ENCODE measurements at regions not wholly inside any gene's neighbourhood (a gene's known extent, or its start where the extent isn't known, plus 50 kb on each side); places are given as distances from the start of the nearest gene placed in this dataset.

GRCh38 chrX:55160685-55161552, 59.2 kb upstream of the PAGE5 start:
- TF ChIP-seq RAD21 (IDR thresholded peaks at IDR 0.05; ENCODE audit: low read depth) (peak; percentile 21; the same call in 1 of the 2 replicates), CREB1 (IDR thresholded peaks at IDR 0.05; ENCODE audit: low read depth) (0 out of 2 replicates have a peak, but pooled peaks have one; percentile 14), USF1 (IDR thresholded peaks at IDR 0.05) (0 out of 2 replicates have a peak, but pooled peaks have one; percentile 16), FOXM1 (IDR thresholded peaks at IDR 0.05; ENCODE audit: borderline replicate concordance, low read depth) (no peak), MAX (IDR thresholded peaks at IDR 0.05) (peak; percentile 79), REST (IDR thresholded peaks at IDR 0.05; ENCODE audit: low read depth) (no peak), TAF1 (IDR thresholded peaks at IDR 0.05; ENCODE audit: low read depth) (peak; percentile 47)

GRCh38 chrX:55161581-55161980, 58.6 kb upstream of the PAGE5 start:
- TF ChIP-seq NFIC (IDR thresholded peaks at IDR 0.05) (no peak), YY1 (IDR thresholded peaks at IDR 0.05; ENCODE audit: low read depth) (no peak), FOXM1 (IDR thresholded peaks at IDR 0.05; ENCODE audit: borderline replicate concordance, low read depth) (no peak), ZBTB7A (IDR thresholded peaks at IDR 0.05; ENCODE audit: low read depth) (no peak), EGR1 (IDR thresholded peaks at IDR 0.05) (no peak), EP300 (IDR thresholded peaks at IDR 0.05; ENCODE audit: borderline replicate concordance) (no peak), MAX (IDR thresholded peaks at IDR 0.05) (no peak), CEBPB (IDR thresholded peaks at IDR 0.05) (no peak), TEAD4 (IDR thresholded peaks at IDR 0.05) (no peak)

- TF ChIP-seq CREB1 (IDR thresholded peaks at IDR 0.05; ENCODE audit: low read depth), result no peak
- no peak for TF ChIP-seq MAX (IDR thresholded peaks at IDR 0.05)
- TF ChIP-seq YY1 (IDR thresholded peaks at IDR 0.05; ENCODE audit: low read depth), result no peak
- no peak for TF ChIP-seq NFIC (IDR thresholded peaks at IDR 0.05)
- TF ChIP-seq EP300 (IDR thresholded peaks at IDR 0.05; ENCODE audit: borderline replicate concordance), result no peak
Observed at GRCh38 chrX:55163171-55163570, 57.0 kb upstream of the PAGE5 start.

- TF ChIP-seq ZBTB7A (IDR thresholded peaks at IDR 0.05; ENCODE audit: low read depth), result no peak
- no peak for TF ChIP-seq TAF1 (IDR thresholded peaks at IDR 0.05; ENCODE audit: low read depth)
- TF ChIP-seq CEBPB (IDR thresholded peaks at IDR 0.05), result no peak
- TF ChIP-seq MAX (IDR thresholded peaks at IDR 0.05), result no peak
Observed at GRCh38 chrX:55167124-55167803, 52.9 kb upstream of the PAGE5 start.

GRCh38 chrX:55167901-55168300, 52.2 kb upstream of the PAGE5 start:
- no peak for TF ChIP-seq MAX (IDR thresholded peaks at IDR 0.05)

GRCh38 chrX:55169782-55170181, 50.4 kb upstream of the PAGE5 start:
- TF ChIP-seq EGR1 (IDR thresholded peaks at IDR 0.05) (no peak), RAD21 (IDR thresholded peaks at IDR 0.05; ENCODE audit: low read depth) (no peak), TAF1 (IDR thresholded peaks at IDR 0.05; ENCODE audit: low read depth) (no peak), YY1 (IDR thresholded peaks at IDR 0.05; ENCODE audit: low read depth) (no peak), MAX (IDR thresholded peaks at IDR 0.05) (no peak)

Measured in Ishikawa (cell line).